Esophagus mucosa (tissue), 1 donor: ENCODE measurements at regions not wholly inside any gene's neighbourhood (a gene's known extent, or its start where the extent isn't known, plus 50 kb on each side); places are given as distances from the start of the nearest gene placed in this dataset.
"Not testable (repeated sequence)": the region's sequence is repeated elsewhere in the genome, so short reads cannot be mapped to it uniquely, and the experiment has no call there.

ENCODE experiments used
- ATAC-seq: fragments of 200-7000 bp; cut with Tn5 transposase; one replicate; pipeline ENCODE4 v1.9.1; 2020
- donor health status: DM: yes; HTN: yes; CAD: no.

DNA sequence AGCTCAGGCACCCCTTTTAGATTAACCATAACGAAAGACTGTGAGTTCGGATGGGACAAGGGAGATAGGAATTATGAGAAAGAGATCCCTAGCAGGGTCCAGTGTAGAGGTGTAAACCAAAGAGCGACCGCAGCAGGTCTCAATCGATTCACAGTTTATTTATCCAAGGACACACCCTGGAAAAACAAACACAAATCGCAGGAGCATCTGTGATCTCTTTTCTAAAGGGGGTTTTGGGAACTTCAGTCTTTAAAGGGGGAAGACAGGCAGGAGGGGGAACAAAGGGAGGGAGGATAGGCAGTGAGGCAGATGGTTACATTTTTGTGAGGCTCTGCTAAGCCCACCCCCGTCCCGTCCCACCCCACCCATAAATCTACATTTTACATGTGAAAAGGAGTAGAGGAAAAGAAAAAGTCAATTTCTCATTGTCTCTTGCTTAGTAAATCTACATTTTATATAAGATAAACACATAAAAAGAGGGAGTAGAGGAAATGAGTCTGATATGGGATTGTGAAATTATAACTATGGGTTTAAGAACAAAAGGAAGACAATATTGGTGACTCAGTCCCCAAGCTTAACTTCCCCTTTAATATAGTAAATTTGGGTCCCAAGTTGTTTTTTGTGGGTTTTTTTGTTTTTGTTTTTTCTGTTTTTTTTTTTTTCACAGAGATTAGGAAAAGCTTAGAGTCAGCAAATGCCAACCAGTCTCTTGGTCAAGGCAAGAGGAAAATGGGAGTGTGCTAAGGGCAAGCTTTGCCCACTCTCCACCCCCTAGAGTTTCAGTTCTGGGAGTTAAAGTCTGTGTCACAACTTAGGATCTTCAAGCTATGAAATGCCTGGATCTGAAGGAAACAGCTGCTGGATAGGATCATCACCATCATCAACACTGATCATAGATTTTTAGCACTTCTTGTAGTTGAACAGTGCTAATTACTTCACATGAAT is 160.9 kb upstream of the CDH5 start:
- no peak for ATAC-seq

DNA sequence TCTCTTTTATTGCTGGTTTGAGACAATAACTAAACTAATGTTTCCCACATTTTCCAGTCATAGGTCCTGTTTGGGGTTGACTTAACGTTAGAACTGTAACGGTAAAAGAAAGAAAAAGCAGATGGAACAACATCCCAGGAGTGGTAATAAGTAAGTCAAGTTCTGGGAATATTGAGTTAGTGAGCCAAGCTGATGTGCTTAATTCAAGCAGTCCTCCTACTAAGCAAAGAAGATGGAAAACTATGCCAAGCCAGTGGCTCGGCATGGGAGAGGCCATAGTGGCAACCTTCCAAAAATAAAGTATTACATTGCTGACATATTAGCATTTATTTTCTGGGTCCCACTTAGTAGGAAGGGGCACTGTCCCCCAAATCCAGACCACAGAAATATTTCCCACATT is 161.7 kb upstream of the CDH5 start:
- ATAC-seq = no peak

DNA sequence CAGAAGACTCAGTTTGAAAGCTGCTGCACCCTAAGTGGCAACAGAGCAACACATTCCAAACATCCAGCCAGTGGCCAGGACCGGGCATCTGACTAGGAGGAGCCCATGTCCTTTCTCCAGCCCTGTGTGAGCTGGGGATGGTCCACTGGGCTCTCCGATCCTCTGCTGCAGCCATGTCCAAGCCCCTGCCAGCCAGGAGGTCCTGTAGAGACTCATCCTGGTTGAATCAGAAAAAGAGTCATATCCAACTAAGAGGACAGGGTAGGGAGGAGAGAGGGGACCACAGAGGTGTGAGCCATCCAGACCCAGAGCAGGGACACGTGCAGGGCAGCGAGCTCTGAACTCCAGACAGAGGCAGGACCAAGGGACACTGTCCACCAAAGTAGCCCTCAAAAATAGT is 163.0 kb upstream of the CDH5 start:
- ATAC-seq = no peak

- no peak for ATAC-seq
Observed at GRCh38 chr16:66199189-66199588, 167.3 kb upstream of the CDH5 start.

GRCh38 chr16:66198641-66199040 is 167.8 kb upstream of the CDH5 start:
- no peak for ATAC-seq

GRCh38 chr16:66197668-66198278 is 168.7 kb upstream of the CDH5 start:
- no peak for ATAC-seq

GRCh38 chr16:66196770-66197169 is 169.7 kb upstream of the CDH5 start:
- no peak for ATAC-seq

DNA sequence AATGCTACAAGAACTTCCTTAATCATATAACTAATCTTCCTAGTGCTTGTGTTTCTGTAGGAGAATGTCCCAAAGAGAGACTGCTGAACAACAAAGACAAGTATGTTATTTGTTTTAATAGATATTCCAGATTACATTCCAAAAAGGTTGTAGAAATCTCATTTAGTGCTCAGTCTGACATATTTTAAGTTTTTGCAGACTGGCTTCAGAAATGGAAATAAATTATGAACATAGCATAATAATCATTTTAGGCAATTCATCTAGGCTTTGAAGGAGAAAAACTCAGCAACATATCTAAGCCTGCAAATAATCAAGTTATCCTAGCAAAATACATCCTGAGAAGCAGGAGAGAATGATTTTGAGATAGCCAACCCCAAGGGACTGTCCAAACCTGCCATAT is 171.6 kb upstream of the CDH5 start:
- ATAC-seq = no peak

DNA sequence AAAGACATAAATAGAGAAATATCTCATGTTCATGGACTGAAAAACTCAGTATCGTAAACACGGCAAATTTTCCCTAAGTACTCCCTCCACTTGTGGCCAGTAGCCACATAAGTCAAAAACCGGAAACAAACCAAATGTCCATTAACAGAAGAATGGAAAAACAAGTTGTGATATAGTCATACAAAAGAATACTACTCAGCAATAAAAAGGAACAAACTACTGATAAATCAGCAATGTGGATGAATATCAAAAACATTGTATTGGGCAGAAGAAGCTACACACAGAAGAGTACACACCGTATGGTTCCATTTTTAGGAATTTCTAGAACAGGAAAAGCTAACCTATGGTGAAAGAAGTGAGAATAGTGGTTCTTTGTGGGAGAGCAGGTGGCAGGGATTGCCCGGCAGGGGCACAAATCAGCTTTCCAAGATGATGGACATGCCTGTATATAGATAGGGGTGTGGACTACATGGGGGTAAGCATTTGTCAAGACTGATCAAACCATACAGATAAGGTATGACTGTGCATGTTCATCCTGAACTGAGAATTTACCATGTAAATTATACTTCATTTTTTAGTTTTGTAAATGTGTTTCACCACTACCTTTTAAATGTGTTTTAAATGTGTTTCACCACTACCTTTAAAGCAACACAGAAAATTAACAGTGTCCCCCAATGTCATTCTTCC is 172.8 kb upstream of the CDH5 start:
- ATAC-seq = no peak

- no peak for ATAC-seq
Observed at GRCh38 chr16:66190411-66190810, 176.1 kb upstream of the CDH5 start.

GRCh38 chr16:66189951-66190350 is 176.5 kb upstream of the CDH5 start:
- peak; percentile 75 for ATAC-seq

GRCh38 chr16:66188917-66189725 is 177.4 kb upstream of the CDH5 start:
- ATAC-seq = no peak

DNA sequence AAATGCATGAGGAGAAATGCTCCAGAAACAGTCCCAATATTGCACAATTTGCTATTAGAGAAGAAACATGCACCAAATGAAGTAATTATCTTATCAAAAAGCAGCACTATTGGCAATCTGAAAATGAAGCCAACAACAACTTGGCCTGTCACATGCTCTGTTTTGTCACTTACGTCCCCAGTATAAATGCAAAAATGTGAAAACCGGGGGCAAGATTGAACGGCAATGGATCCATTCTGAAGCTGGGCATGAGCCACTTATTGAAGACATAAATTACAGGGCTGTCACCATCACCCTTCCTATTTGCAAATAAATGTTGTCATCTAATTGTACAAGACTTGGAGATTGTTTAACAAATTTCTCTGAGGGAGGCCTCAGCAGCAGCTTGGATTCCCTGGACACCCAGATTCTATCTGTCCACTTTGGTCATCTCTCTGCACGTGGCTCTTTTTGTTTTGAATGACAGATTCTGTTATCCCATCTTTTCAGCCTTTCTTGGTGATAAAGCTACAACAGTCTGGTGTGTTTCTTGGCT is 180.2 kb upstream of the CDH5 start:
- ATAC-seq = no peak

GRCh38 chr16:66182592-66182991 is 183.9 kb upstream of the CDH5 start:
- no peak for ATAC-seq

DNA sequence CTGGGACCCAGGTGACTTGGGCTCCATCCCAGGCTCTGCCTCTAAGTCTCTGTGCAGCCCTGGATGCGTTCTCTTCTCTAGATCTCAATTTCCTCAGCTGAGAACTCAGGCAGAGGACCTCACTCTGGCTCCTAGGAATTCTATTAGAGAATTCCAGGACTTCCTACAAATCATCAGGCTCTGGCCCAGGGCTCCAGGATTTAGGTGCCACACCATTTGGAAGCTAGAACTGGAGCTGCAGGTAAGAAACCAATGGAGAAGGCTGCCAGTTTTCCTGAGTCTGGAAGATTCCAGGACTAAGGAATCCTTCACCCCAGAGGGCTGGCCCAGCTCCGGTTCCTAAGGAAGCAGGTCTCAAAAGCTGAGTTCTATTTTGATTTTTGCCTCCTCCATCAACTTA is 189.8 kb upstream of the CDH5 start:
- no peak for ATAC-seq

DNA sequence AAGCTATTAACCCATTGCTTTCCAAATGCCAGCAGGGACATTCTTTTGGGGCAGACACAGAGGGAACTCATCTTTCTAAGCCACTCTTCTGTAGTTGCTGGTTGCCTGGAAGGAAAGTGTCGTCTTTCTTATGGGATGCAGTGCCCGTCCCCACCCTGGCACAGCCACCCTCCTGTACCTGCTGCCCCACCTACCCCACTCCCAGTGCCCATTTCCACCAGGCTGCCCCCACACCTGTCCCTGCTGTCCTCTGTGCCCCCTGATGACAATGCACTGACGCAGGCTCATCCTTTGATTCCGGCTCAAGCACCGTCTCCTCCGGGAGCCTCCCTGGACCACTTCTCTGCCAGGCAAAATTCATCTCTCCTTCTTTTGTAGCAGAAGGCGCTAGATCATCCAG is 190.4 kb upstream of the CDH5 start:
- no peak for ATAC-seq

- no peak for ATAC-seq
Observed at GRCh38 chr16:66175636-66176035, 190.9 kb upstream of the CDH5 start.

GRCh38 chr16:66175058-66175457 is 191.4 kb upstream of the CDH5 start:
- no peak for ATAC-seq

- ATAC-seq = not testable (repeated sequence)
Observed at GRCh38 chr16:66173796-66174195, 192.7 kb upstream of the CDH5 start.

DNA sequence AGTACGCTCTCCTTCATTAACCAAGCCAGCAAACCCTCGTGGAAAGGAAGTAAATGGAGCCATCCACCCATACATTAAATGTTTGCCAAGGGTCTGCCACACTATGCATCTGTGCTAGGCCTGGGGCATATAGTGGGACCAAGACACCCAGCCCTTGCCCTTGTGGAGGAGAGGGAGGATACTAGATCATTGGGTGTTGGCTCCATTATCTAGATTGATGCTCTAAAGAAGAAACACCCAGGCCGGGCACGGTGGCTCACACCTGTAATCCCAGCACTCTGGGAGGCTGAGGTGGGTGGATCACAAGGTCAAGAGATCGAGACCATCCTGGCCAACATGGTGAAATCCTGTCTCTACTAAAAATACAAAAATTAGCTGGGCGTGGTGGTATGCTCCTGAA is 193.3 kb upstream of the CDH5 start:
- not testable (repeated sequence) for ATAC-seq

- no peak for ATAC-seq
Observed at GRCh38 chr16:66172463-66172862, 194.0 kb upstream of the CDH5 start.

- ATAC-seq = no peak
Observed at GRCh38 chr16:66171578-66171977, 194.9 kb upstream of the CDH5 start.
